NCI-H524 treated with DMSO at 0.1 percent for 48 hours (cell line): ENCODE measurements at regions not wholly inside any gene's neighbourhood (a gene's known extent, or its start where the extent isn't known, plus 50 kb on each side); places are given as distances from the start of the nearest gene placed in this dataset.

Source experiments
- DNase-seq: peaks from one replicate; lab custom pipeline; 2025; lab: John Stamatoyannopoulos, UW

DNA sequence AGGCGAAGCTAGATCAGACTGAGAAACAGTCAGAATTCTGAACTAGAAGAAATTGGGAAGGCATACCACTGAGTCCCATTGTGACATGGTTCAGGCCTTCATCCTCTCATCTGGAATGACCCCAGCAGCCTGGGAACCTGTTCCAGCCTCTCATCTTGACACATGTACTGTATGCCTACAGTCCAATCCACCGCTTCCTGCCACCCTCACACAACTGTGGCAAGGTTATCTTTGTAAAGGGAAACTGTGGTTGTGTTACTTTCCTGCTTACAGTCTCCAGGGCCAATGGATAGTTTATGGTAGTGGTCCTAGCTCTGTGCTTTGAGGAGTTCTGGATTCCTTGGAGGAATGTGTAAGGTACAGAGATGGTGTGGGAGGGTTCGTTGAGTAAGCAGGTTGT is 296.9 kb upstream of the TRIB2 start:
- DNase-seq, result no peak

- no peak for DNase-seq
Measured at GRCh38 chr2:12421046-12421445, 295.7 kb upstream of the TRIB2 start.

DNA sequence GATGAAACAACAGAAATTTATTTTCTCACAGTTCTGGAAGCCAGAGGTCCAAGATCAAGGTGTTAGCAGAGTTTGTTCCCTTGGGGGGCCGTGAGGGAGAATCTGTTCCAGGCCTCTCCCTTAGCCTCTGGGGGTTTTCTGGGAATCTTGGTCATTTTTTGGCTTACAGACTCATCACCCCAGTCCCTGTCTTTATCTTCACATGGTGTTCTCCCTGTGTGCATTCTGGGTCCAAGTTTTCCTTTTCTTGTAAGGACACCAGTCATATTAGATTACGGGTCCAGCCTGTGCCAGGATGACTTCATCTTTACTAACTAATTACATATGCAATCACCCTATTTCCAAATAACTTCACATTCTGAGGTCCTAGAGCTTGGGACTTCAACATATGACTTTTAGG is 292.5 kb upstream of the TRIB2 start:
- DNase-seq, result no peak

DNA sequence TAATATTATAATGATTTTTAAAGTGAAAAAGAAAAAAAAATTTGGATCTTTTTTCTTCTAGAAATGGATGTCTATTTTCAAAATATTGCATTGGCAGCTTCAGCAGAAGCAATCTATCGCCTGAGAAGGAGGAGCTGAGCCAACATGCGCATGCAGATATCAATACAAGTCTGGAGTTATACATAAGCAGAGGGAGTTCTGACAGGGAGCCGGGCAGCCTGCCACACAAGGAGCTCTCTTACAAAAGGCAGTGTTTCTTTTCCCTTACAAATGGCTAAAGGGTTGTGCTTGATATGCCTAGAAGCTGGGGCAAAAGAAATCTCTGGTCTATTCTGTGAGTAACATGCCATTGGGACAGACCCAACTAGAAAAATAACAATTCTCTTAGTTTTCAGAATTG is 291.9 kb upstream of the TRIB2 start:
- no peak for DNase-seq

GRCh38 chr2:12428324-12428723 is 288.4 kb upstream of the TRIB2 start:
- DNase-seq, result no peak

DNA sequence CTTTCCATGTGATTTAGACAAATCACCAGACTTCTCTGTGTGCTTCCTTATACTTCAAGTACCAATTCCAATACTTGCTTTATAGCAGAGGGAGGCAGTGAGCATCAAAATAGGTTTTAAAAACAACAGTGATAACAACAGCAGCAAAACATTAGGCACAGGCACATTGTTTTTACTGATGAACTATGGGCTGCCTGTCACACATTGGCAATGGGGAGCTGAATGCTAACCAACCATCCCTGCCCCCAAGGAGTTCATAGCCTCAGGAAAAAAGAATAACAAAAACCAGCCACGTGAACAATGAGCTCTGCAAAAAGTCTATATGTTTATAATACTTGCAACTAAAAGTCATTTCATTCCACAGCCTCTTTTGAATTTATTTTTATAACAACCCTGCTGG is 287.9 kb upstream of the TRIB2 start:
- no peak for DNase-seq

GRCh38 chr2:12429779-12430406 is 286.8 kb upstream of the TRIB2 start:
- DNase-seq, result no peak

DNA sequence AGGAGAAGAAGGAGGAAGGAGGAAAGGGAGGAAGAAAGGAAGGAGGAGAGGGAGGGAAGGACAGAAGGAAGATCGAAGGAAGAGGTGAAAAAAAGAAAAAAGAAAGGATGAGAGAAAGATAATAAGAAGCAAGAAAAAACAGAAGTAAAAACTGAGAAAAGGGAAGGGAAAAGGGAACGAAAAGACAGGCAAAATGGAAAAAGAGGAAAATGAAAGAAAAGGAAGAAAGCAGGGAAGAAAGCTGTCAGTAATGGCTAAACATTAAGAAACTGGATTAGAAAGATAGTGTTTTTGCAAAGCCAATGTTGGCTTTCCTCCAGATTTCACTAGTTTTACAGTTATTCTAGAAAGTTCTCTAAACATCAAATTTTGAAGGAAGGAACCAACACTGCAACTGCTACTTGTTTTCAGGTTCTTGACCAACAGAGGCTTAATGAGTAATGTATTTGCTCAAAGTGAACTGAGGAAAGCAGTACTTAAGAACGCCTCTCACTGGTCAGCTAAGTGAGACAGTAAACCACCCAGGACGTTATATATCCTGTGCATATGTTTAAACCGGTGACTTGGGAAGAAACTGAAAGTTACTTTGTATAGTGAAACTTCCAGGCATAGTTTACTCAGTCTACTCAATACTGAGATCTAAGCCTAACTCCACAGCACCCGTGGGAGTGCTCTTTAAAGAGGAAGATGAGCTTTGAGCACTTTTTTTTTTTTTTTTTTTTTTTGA is 286.2 kb upstream of the TRIB2 start:
- no peak for DNase-seq

DNA sequence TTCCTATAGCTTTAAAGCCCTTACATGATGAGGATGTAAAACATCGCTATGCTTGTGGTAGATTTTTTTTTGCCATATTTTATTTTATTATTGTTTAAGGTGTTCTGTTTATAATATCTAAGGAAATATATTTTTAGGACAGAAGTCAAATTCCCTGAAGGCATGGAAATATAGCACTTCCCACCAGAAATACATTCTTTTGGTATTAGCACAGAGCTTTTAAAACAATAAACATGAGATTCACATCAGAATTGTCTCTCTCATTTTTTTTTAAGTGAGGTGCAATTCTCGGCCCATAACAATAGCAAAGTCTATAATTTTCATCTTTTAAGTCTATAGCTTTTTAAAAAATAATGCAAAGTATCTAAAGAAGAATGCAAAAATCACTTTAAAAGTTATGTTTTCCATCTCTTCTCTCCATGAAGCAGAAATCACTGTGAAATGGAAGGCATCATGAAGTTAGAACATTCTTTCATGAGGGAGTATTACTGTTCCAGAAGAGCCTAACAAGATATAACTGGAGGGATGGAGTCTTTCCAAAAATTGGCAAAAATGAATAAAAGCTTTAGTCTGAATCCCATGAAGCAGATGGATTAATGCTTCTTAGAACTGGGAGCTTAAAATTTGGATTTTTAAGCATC is 283.6 kb upstream of the TRIB2 start:
- DNase-seq, result no peak

GRCh38 chr2:12433626-12433990 is 283.1 kb upstream of the TRIB2 start:
- DNase-seq, result no peak

- no peak for DNase-seq
Measured at GRCh38 chr2:12434630-12435098, 282.1 kb upstream of the TRIB2 start.

- no peak for DNase-seq
Measured at GRCh38 chr2:12435430-12436222, 281.1 kb upstream of the TRIB2 start.

DNA sequence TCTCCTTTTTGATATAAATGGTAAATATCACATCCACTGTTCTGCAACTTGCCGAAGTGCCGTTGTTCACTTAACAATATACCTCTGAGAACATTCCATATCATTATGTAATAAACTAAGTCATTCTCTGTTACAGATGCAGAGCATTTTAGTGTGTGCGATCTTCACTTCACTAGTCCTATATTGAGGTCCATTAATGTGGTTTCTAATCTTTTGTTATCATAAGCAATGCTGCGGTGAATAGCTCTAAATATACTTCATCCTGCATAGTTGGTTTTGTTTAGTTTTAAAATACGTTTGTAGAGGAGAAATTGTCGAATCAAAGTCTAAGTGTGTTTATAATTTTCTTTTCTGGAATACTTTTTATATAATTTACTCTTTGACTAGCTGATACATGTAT is 280.3 kb upstream of the TRIB2 start:
- DNase-seq, result no peak

GRCh38 chr2:12436935-12437561 is 279.7 kb upstream of the TRIB2 start:
- no peak for DNase-seq

DNA sequence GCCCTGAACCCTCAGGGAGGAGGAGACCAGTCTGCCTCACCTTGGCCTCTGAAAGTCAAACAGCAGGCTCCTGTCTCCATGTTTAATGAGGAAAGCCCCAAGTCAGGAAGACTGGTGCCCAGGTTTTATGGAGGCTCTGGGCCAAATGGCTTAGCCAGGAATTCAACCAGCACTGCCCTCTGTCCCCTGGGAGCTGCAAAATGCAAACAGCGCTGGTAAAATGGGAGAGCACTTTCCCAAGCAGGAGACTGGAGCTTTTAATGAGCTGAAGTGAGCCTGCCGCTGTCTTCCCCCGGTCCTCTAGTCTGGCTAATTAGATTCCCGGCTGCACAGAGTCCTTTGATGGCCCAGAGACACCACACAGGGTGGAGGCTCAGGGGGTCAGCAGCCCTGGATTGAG is 276.0 kb upstream of the TRIB2 start:
- DNase-seq, result no peak

- DNase-seq, result no peak
Measured at GRCh38 chr2:12441750-12442475, 274.8 kb upstream of the TRIB2 start.

DNA sequence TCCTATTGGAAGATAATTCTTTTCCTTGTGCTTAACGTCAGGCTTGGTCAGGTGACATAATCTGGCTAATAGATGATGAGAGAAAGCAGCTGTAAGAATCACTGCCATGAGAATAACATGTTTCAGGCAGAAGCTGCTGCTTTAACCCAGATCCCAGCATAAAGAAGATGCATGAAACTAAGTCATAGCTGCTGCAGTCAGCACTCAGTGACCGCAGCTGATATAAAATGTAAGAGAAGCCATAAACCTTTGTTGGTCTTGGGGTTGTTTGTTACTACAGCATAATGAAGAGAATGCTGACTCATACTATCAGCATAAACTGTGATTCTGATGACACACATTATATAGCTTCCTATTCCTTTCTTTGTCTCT is 274.3 kb upstream of the TRIB2 start:
- no peak for DNase-seq

GRCh38 chr2:12448846-12449505 is 267.8 kb upstream of the TRIB2 start:
- DNase-seq, result no peak

DNA sequence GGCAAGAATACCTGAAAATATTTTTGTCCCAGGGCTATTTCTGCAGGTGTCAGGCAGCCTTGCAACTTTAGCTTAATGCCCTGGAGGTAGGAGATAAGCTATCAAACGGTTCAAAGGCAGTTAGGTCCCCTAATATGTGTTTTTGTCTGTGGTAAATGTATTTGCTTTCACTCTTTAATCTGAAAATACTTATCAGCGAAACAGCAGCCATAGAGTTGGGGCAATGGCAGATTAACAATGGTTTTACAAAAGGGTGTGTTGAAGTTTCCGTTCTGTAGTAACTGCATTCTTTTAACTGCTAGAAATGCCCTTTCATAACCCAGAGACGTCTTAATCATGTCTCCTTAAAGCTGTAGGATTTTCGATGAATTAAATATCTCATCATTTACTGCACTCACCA is 265.0 kb upstream of the TRIB2 start:
- no peak for DNase-seq

DNA sequence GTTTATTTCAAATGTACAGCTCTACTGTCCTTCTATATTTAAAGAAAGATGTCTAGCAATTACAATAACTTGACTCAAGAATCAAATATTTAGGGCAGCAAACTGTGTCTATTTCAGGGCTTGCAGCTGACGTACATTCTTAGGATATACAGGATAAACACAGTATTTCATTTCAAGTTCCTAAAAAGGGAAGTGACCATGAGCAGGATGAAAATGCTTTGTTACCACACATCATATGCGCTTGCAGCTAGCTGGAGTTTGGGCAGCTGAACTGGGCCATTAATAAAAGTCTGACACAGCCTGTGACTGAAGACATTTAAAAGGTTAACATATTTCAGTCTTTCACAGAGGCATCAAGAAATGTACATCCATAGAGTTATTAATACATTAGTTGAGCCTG is 264.6 kb upstream of the TRIB2 start:
- no peak for DNase-seq

DNA sequence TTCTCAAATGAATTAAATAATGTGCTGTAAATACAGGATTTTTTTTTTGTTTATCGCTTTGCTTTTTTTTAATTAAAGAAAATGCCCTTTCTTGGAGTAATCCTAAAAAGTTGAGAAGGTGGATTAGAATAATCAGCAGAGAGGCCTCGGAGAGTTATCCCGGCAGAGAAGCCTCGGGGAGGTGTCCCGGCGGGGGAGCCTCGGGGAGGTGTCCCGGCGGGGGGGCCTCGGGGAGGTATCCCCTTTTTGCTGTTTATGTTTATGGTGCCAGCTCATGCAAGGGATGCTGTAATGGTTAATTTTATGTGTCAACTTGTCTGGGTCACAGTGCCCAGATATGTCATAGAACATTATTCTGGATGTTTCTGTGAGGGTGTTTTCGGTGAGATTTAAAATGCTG is 263.0 kb upstream of the TRIB2 start:
- no peak for DNase-seq
